NOMO-1 (cell line): ENCODE measurements at regions not wholly inside any gene's neighbourhood (a gene's known extent, or its start where the extent isn't known, plus 50 kb on each side); places are given as distances from the start of the nearest gene placed in this dataset.

Experiments
- DNase-seq, 2 experiments: peaks; one replicate each; lab custom pipeline; 2025; ENCODE audit not compliant: unreplicated experiment in 2 of 2; lab: John Stamatoyannopoulos, UW

GRCh38 chr5:165882099-165882498, 2376.7 kb downstream of the MAT2B start:
- no peak for DNase-seq

- DNase-seq: no peak
These were observed 2380.4 kb downstream of the MAT2B start for GRCh38 chr5:165885623-165886350.

GRCh38 chr5:165887147-165887546, 2381.7 kb downstream of the MAT2B start:
- no peak for DNase-seq

GRCh38 chr5:165892383-165892782, 2387.0 kb downstream of the MAT2B start:
- no peak for DNase-seq

GRCh38 chr5:165894916-165895315, 2389.5 kb downstream of the MAT2B start:
- no peak for DNase-seq

- DNase-seq: no peak
These were observed 2387.6 kb upstream of the WWC1 start for GRCh38 chr5:165903835-165904234.

GRCh38 chr5:165906871-165907270, 2384.6 kb upstream of the WWC1 start:
- no peak for DNase-seq

GRCh38 chr5:165913059-165913458, 2378.4 kb upstream of the WWC1 start:
- no peak for DNase-seq

- no peak for DNase-seq
These were observed 2377.0 kb upstream of the WWC1 start for GRCh38 chr5:165914456-165914855.

- DNase-seq: no peak
These were observed 2372.2 kb upstream of the WWC1 start for GRCh38 chr5:165919196-165919595.

- DNase-seq: no peak
These were observed 2370.8 kb upstream of the WWC1 start for GRCh38 chr5:165920655-165921054.

- DNase-seq: no peak
These were observed 2362.5 kb upstream of the WWC1 start for GRCh38 chr5:165928971-165929370.

GRCh38 chr5:165940541-165940940, 2350.9 kb upstream of the WWC1 start:
- DNase-seq: no peak

- no peak for DNase-seq
These were observed 2334.6 kb upstream of the WWC1 start for GRCh38 chr5:165956854-165957253.

- no peak for DNase-seq
These were observed 2309.8 kb upstream of the WWC1 start for GRCh38 chr5:165981671-165982070.

- no peak for DNase-seq
These were observed 2295.1 kb upstream of the WWC1 start for GRCh38 chr5:165996201-165996875.

- no peak for DNase-seq
These were observed 2291.6 kb upstream of the WWC1 start for GRCh38 chr5:165999693-166000320.

- no peak for DNase-seq
These were observed 2287.4 kb upstream of the WWC1 start for GRCh38 chr5:166004006-166004405.

- DNase-seq: no peak
These were observed 2278.0 kb upstream of the WWC1 start for GRCh38 chr5:166013415-166013814.

- DNase-seq: no peak
These were observed 2277.2 kb upstream of the WWC1 start for GRCh38 chr5:166014256-166014655.

GRCh38 chr5:166018716-166019115, 2272.7 kb upstream of the WWC1 start:
- DNase-seq: no peak

- no peak for DNase-seq
These were observed 2269.4 kb upstream of the WWC1 start for GRCh38 chr5:166022065-166022464.
